Epidermal melanocyte (primary cell): ENCODE measurements at regions not wholly inside any gene's neighbourhood (a gene's known extent, or its start where the extent isn't known, plus 50 kb on each side); places are given as distances from the start of the nearest gene placed in this dataset.

ENCODE experiments used
- DNase-seq: peaks from one replicate; pipeline ENCODE4 v3.0.0; 2011; ENCODE audit warnings: low spot score; ENCODE audit not compliant: insufficient read length

DNA sequence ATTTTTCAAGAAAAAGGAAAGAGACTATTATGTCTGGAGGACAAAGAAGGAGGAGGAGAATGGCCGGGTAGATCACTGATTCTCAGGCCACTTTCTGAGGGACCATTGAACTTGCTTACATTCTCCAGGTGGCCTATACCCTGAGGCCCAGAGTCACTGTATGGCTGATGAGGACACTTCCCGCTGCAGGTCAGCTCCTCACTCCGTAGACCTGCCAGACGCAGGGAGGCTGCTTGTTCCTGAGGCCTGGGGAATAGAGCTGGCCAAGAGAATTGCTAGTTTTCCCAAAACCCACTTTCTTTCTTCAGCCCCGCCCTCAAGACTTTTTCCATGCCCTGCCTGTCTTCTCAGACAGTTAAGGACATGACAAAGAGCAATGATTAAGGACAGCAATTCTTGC lies 510.5 kb upstream of the TBX3 start:
- no peak for DNase-seq

DNA sequence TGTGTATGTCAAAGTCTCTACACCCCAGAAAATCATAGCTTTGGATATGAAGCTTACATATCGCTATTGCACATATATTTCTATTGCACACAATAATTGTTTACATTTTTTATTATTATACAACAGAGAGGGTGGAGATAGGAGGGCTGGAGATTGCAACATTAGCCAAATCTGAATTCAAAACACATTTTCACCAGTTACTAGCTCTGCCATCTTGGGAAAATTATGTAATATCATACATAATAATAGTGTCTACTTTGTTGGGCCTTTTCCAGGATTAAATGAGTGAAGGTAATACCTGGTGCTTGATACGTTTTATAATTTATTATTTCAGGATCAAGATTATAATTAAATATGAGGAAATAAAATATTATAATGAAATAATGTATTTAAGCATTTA lies 507.4 kb upstream of the TBX3 start:
- no peak for DNase-seq

DNA sequence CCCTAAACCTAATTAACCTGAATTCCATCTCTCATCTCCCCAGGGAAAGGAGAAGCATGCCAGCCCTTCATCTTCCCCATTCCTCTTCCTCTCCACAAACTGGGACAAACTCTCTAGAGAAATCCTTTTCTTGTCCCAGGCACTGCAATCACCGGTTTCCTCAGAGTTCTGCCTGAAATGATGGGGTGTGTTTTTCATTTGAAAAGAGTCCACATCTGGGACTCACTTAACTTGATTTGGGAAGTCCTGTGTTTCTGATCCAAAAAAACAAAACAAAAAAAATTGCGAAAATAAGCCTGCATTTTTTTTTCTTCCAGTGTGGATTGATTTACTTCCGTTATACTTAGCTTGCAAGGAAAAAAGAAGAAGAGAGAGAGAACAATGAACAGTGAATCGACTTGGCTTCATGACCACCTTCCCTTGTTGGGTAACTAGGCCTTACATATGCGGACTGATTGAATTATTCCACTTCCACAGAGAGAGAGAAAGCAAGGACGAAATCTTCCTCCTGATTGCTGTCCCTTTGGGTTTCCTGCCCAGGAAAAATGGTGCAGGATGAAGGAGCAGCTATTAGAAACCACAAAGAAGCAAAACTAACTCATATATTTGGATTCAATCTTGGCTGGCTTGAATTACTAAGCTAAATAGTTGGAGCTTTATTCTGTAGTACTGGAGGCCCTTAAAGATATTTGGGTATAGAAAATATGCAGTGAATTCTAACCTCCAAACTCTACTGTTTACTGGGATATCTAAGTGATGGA lies 506.2 kb upstream of the TBX3 start:
- no peak for DNase-seq

DNA sequence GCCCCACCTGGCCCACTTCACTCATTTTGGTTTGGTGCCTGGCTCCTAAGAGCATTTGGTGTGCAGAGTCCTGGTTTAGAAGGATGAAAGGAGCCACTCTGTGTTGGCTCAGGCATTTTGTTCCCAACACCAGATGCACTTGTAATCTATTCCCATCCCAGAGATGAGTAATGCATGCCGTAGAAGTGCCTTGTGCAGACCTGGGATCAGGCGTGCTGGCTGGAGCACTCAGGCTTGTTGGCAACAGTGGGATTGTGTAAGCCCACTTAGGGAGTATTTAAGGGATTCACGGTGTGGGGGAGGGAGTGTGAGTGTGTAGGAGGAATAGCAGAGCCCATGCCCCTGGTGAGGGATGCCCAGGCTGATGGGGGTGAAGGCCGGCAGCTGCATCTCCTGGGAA lies 501.5 kb upstream of the TBX3 start:
- no peak for DNase-seq

DNA sequence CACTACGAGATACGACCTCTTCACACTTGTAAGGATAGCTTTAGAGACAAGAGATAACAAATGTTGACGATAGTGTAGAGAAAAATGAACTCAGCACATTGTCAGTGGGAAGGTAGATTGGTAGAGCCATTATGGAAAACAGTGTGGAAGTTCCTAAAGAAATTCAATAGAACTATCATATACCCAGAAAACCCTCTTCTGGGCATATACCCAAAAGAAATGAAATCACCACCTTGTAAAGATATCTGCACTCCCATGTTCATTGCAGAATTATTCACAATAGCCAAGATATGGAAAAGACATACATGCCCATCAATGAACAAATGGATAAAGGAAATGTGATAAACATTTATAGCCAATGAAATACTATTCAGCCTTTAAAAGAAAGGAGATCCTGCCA lies 499.8 kb upstream of the TBX3 start:
- DNase-seq = no peak

DNA sequence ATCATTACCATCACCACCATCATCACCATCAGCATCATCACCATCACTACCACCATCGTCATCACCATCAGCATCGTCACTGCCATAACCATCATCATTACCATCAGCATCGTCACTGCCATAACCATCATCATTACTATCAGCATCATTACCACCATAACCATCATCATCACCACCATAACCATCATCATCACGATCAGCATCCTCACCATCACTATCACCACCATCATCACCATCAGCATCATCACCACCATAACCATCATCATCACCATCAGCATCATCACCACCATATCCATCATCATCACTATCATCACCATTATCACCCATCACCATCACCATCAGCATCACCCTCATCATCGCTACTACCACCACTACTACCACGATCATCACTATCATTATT lies 493.9 kb upstream of the TBX3 start:
- DNase-seq = no peak

DNA sequence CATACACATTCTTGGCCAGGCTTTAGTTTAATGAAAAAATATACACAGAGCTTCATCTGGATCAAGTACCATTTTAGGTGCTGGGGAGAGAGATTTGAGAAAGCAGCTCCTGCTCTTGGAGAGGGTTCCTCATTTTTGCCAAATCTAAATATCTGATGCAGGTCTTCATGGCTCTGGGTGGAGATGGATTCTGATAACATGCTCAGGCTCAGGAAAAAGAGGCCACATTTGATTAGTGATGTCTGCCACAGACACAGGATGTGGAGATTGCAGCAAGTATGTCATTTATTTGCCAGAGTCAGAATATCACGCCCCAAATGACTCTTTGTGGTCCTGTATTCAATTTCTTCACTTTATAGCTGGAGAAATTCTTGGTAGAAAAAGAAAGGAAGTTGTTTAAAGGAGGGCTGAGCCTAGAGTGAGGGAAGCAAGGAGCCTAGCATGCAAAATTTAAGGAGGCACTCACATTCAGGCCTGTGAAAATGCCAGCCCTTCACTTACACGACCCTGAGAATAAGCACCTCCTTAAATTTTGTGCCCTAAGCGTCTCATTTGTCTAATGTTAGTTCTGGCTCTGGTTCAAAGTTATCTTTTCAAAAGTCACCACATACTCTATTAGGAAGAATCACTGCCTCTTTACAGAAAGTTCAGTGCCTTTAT lies 492.9 kb upstream of the TBX3 start:
- DNase-seq = no peak

DNA sequence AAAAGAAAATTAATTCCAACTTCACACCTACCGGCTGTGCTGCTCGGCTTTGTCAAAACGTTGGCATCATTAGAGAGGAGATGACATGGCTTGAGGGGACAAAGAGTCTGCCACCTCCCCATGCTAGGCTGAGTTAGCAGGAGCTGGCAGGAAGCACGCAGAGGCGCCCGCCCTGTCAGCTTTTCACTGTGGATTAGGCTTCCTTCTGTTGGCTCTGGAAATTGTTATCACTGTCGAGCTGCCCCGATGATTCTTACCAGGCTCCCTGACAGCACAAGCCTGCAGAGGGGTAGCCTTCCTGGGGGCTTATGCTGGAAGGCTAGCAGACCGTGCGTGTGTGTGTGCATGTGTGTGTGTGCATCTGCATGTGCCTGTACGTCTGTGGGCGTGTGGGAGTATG lies 490.9 kb upstream of the TBX3 start:
- DNase-seq = no peak

DNA sequence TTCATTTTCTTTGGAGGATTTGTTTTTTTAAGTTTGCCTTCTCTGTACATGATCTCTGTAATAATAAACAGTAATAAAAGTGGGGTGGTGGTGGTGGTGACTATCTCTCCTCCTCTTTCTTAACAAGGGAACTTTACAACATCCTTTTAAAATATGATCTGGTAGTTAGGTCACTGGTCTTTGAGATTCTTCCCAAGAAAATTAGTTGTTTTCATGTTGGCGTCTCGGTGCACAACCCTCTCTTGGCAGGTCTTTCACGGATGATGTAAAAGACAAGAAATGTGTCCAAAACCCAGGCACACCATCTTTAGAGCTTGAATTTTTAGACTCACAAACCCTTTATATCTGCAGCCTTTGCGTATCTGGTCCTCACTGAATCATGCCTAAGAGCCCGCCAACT lies 488.5 kb upstream of the TBX3 start:
- no peak for DNase-seq

DNA sequence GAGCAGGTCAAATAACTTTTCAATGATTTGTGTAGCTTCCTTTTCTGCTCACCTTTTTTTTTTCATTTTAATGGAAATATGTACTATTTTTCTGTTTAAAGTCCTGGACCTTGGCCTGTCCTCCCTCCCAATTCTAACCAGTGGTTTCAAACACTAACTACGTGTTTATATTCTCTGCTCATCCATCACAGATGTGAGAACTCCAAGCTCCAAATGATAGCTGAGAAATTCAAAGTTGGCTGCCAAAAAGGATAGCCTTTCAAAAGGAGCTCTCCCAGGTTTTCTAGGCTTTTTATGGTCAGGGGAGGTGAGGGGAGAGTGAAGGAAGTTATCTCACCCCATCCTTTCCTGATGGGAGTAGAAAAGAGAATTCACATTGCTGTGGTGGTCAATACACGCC lies 486.0 kb upstream of the TBX3 start:
- DNase-seq = no peak

DNA sequence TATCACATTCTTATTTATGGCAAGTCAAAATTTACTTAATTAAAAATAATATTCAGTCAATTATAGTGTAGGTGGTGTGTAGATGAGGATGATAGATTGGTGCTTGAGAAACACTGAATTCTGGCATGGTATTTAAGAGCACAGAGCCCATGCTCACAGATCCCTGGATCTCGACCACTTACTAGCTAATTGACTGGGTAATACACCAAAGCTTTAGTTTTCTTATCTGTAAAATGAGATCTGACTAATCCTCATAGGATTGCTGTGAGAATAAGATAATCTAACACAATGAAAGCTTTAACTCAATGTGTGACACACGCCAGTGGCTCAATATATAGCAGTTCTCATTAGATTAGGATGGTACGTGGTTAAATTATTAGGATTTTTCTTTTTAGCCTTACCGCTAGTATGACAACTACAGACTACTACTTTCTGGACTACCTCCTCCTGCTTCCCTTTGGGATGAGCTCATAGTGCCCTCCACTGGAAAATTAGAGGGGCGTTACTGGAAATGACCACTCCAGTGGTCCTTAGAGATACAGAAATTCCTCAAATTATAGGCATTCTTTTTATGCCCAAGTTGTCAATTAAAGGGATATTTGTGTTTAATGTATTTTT lies 482.8 kb upstream of the TBX3 start:
- DNase-seq = no peak

DNA sequence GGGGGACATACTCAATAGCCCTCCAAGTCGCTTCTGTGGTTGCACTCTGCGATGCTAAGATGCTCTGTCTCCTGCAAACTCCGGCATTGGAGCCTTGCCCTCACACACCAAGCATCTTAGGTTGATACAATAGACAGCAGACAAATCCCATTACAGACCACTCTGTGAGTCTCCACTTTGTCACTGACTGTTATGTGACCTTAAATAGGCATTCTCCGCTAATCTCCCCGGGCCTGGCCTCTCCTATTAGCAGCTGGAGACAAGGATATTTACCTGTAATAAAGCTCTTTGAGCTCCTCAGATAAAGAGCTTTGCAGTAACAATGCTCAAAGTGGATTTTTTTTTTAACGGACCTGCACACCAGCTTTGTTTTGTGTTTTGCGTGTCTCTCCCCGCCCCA lies 479.7 kb upstream of the TBX3 start:
- DNase-seq = no peak

DNA sequence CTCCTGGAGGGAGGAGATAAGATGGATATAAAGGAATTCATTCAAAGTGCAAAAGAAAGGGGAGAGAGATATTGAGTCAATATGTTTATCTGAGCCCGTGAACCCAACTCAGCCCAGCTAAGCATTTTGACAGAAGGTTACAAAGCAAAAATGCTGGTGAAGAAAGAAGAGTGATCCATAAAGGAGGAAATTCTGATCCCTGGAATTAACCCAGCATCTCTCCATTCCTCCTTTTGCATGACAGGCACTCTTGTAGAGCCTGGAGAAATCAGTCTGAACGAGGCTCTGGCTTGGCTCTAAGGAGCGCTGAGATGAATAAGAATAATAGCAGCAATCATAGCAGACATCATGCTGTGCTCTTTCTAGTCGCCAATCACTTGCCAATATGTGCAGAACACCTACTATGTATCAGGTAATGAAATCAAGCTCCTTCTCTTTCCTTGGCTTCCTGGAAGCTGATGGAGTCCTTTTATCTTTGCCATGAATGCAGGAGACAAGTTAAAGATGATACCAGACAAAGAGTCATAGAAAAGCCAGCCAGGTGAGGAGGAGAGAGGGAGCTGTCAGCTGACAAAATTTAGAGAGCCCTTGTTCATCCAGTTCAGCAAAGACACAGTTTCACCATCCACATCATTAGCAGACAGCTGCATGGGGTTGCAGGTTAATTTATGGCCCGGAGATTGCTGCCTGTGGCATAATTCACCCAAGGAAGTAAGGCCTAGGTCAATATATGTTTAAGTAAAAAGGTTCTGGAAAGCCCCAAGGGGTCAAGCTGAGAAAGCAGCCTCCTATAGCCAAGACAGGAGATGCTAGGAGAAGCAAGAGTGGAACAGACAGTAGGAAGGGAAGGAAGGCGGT lies 476.5 kb upstream of the TBX3 start:
- no peak for DNase-seq

DNA sequence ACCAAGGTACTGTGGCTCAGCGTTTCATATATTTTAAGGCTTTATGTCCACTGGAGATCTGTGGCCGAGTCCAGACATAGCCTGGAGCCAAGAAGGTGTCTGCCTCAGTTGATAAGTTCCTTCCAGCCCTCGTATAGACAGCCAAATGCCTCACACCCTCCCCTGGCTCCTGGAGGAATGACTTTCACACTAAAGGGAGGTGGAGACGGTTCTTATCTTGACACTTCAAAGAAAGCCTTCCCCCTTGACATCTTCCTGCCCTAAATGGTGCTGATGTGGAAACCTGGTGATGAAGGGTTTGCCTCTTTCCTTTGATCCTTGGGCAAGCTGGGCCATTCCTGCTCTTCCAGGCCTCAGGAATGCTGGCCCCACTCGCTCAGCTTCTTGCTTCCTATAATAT lies 474.8 kb upstream of the TBX3 start:
- no peak for DNase-seq

DNA sequence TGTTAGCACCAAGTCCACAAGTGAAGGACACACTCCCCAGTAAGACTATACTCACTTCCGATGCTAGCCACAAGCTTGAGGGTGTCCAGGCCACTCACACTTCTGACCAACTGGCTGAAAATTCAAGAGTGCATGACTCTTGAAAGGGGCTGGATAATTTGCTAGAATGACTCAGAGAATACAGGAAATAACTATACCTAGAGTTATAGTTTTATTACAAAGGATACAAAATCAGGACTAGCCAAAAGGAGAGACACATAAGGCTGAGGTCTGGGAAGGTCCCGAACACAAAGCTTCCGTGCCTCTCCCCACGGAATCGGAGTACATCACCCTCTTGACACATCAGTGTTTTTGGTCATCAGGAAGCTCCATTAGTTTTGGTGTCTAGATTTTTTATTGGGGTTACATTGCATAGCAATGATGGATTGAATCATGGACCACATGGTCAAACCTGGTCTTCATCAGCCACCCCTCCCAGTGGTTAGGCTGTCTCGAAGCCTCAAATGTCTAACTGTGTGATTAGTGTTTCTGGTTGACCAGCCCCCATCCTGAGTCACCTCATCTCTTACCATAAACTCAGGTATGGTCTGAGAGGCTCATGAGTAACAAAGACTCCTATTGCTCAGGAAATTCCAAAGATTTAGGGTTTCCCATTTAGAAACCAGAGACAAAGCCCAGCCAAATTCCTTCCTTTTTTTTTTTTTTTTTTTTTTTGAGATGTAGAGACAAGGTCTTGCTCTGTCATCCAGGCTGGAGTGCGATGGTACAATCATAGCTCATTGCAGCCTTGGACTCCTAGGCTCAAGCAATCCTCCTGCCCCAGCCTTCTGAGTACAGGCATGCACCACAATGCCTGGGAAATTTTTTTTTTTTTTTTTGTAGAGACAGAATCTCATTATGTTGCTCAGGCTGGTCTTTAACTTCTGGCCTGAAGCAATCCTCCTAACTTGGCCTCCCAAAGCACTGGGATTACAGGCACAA lies 472.0 kb upstream of the TBX3 start:
- DNase-seq = no peak

DNA sequence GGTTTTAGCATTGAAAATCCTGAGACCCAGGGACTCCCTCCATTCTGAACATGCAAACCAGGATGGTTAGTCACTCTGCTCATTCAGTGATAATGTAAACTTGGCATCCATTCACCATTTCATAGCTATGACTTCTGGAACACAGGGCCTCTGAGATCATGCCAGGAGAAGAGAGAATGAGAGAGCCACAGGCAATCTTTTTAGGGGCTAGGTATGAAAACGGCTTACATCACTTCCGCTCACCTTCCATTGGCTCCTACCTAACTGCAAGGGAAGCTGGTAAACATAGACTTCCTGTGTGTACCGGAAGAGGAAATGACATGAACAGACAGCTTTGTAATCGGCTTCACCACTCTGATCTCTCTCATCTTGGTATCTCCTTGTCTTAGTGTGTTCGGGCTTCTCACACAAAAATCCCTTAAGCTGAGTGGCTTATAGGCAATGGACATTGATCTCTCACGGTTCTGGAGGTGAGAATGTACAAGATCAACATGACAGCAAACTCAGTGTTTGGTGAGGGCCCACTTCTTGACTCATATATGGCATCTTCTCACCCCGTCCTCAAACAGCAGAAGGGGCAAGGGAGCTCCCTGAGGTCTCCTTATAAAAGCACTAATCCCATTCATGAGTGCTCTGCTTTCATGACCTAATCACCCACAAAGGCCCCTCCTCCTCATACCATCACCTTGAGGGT lies 465.9 kb upstream of the TBX3 start:
- no peak for DNase-seq

DNA sequence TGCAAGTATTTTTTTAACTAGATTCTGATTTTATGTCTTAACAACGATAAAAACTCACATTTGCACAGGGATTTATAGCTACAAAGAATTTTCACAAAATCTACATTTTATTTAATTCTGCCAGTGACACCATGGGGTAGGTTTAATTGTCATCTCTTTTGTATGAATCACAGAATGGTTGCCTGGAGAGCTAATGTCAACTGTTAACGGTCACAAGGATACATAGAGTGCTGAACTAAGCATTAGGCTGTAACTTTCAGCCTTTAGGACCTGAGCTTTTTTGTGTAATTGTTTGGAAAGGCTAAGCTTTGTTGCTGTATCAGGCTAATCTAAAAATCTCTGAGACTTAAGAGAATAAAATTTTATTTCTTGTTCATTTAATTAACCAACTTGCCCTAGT lies 465.3 kb upstream of the TBX3 start:
- no peak for DNase-seq

DNA sequence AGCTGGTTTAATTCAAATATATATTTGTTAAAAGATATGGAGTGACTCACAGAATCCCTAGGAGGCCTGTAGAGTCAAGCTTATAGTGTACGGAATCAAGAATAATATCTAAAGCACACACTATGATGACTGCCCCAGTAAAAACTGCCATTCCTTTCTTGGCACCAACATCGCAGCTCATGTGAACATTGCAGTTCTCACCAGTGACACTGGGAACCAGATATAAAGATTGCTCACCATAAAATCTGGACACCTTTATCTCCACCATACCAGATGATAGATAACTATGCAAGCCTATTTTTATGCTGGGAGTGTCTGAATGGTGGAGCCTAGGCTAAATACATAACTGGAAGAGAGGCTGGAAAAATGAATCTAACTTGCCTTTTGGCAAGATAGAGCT lies 463.9 kb upstream of the TBX3 start:
- DNase-seq = no peak

DNA sequence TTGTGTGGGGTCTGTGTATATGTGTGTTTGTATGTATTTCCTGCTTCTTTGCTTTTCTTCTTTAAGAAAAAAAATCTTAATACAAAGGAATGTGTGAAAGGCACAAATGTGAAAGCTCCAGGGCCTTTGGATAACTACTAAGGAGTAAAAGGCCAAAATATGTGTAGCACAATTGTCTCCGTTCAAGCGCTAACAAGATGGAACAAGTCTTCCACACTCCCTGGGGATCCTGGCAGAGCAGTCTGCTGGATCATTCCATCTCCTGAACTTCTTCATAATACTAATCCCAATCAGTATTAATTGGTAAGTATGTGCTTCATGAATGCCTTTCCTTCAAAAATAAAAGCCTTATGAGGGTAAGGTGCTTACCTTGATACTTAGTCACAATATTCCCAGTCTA lies 462.5 kb upstream of the TBX3 start:
- DNase-seq = no peak

DNA sequence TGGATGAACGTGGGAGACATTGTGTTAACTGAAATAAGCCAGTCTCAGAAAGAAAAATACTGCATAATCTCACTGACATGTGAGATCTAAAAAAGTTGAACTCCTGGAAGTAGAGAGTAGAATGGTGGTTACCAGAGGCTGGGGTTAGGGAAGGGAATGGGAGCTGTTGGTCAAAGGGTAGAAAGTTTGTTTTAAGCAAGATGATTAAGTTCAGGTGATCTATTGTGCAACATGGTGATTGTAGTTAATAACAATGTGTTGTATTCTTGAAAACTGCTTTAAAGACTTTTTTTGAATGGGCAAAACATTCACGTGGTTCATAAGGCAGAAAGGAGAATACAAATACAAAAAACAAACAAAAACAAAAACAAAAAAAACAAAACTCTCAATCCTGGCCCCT lies 460.4 kb upstream of the TBX3 start:
- DNase-seq = no peak
